Neural cell (in vitro differentiated cells): ENCODE measurements at regions not wholly inside any gene's neighbourhood (a gene's known extent, or its start where the extent isn't known, plus 50 kb on each side); places are given as distances from the start of the nearest gene placed in this dataset.

Source experiments
- H2AFZ ChIP-seq: fragments of 200-600, 300-800 bp; sonication (generic), shearing (Covaris generic); 2 replicates; pipeline ENCODE4 v1.6.0; 2014; ENCODE audit warnings: low read depth, mild to moderate bottlenecking, antibody characterized with exemption, low read length, moderate library complexity
- H3F3A ChIP-seq: fragments of 200-600 bp; shearing (Covaris generic); 2 replicates; pipeline ENCODE4 v1.6.1; 2016; ENCODE audit warnings: mild to moderate bottlenecking, moderate library complexity, mixed read lengths, antibody characterized with exemption, low read length; ENCODE audit not compliant: insufficient read depth, poor library complexity, severe bottlenecking
- H3K27ac ChIP-seq: fragments of 200-600, 300-800 bp; sonication (generic), shearing (Covaris generic); 2 replicates; pipeline ENCODE4 v1.5.1; 2014; ENCODE audit warnings: mild to moderate bottlenecking, low read length, moderate library complexity
- H3K27me3 ChIP-seq: fragments of 300-800, 200-600 bp; sonication (generic), shearing (Covaris generic); 2 replicates; pipeline ENCODE4 v1.6.0; 2014; ENCODE audit warnings: mild to moderate bottlenecking, low read depth, low read length, moderate library complexity; ENCODE audit not compliant: insufficient read depth
- H3K36me3 ChIP-seq: fragments of 300-800, 200-600 bp; sonication (generic), shearing (Covaris generic); 2 replicates; pipeline ENCODE4 v1.5.1; 2014; ENCODE audit warnings: mild to moderate bottlenecking, antibody characterized with exemption, low read length, moderate library complexity; ENCODE audit not compliant: insufficient read depth
- H3K4me2 ChIP-seq: fragments of 300-800, 200-600 bp; sonication (generic), shearing (Covaris generic); 2 replicates; pipeline ENCODE4 v1.6.0; 2014; ENCODE audit warnings: mild to moderate bottlenecking, low read length
- H3K4me3 ChIP-seq: fragments of 300-800, 200-600 bp; sonication (generic), shearing (Covaris generic); 2 replicates; pipeline ENCODE4 v1.5.1; 2014; ENCODE audit warnings: mild to moderate bottlenecking, low read length, moderate library complexity
- H3K79me2 ChIP-seq: fragments of 200-600 bp; shearing (Covaris generic); replicated peaks from 2 replicates; pipeline ENCODE4 v1.6.0; 2014; ENCODE audit warnings: mild to moderate bottlenecking, low read length, moderate library complexity; ENCODE audit not compliant: insufficient read depth
- H3K9ac ChIP-seq: fragments of 300-800, 200-600 bp; sonication (generic), shearing (Covaris generic); 2 replicates; pipeline ENCODE4 v1.6.1; 2016; ENCODE audit warnings: mild to moderate bottlenecking, low read length, mixed read lengths
- H3K9me2 ChIP-seq: fragments of 200-600 bp; shearing (Covaris generic); 2 replicates; pipeline ENCODE4 v1.6.1; 2016; ENCODE audit warnings: mild to moderate bottlenecking, low read length, mixed read lengths; ENCODE audit not compliant: insufficient read depth
- H3K9me3 ChIP-seq: fragments of 200-600, 300-800 bp; sonication (generic), shearing (Covaris generic); 2 replicates; pipeline ENCODE4 v1.6.1; 2016; ENCODE audit warnings: mild to moderate bottlenecking, mixed run types, low read length, moderate library complexity, mixed read lengths
- H4K20me1 ChIP-seq: fragments of 200-600 bp; shearing (Covaris generic); 2 replicates; pipeline ENCODE4 v1.6.1; 2016; ENCODE audit warnings: mild to moderate bottlenecking, mixed run types; ENCODE audit not compliant: insufficient read depth
- EP300 ChIP-seq: fragments of 450-650 bp; conservative IDR thresholded peaks from 2 replicates; pipeline ENCODE4 v1.6.1; 2014; ENCODE audit warnings: antibody characterized with exemption, mild to moderate bottlenecking, moderate library complexity; ENCODE audit not compliant: poor library complexity, severe bottlenecking
- EZH2 ChIP-seq: fragments of 200-600, 300-800 bp; shearing (Covaris generic), sonication (generic); IDR thresholded peaks from 2 replicates; pipeline ENCODE4 v1.6.1; 2014; ENCODE audit warnings: antibody characterized with exemption, low read length, borderline replicate concordance, mild to moderate bottlenecking; ENCODE audit not compliant: insufficient read depth, poor library complexity, severe bottlenecking
- MXI1 ChIP-seq: fragments of 450-650 bp; conservative IDR thresholded peaks from 2 replicates; pipeline ENCODE4 v1.6.1; 2014; ENCODE audit warnings: antibody characterized with exemption, mild to moderate bottlenecking; ENCODE audit not compliant: poor library complexity, severe bottlenecking
- POLR2AphosphoS5 ChIP-seq: IDR thresholded peaks from 2 replicates; pipeline ENCODE4 v1.6.1; 2012
- RAD21 ChIP-seq: fragments of 450-650 bp; conservative IDR thresholded peaks from 2 replicates; pipeline ENCODE4 v1.6.1; 2014; ENCODE audit warnings: antibody characterized with exemption, mild to moderate bottlenecking, moderate library complexity
- SMC3 ChIP-seq: fragments of 450-650 bp; conservative IDR thresholded peaks from 2 replicates; pipeline ENCODE4 v1.6.1; 2014; ENCODE audit warnings: antibody characterized with exemption, mild to moderate bottlenecking, moderate library complexity; ENCODE audit not compliant: poor library complexity
- TAF1 ChIP-seq: IDR thresholded peaks from 2 replicates; pipeline ENCODE4 v1.6.1; 2012; ENCODE audit warnings: low read depth
- TF ChIP-seq, protein P1 (sequence below): fragments of 450-650 bp; IDR thresholded peaks from 2 replicates; pipeline ENCODE4 v1.5.1; 2014; ENCODE audit warnings: antibody characterized with exemption, mild to moderate bottlenecking, moderate library complexity; ENCODE audit not compliant: poor library complexity, severe bottlenecking
- TF ChIP-seq, protein P2 (sequence below): IDR thresholded peaks from 2 replicates; pipeline ENCODE4 v1.6.1; 2012; ENCODE audit warnings: borderline replicate concordance

DNA sequence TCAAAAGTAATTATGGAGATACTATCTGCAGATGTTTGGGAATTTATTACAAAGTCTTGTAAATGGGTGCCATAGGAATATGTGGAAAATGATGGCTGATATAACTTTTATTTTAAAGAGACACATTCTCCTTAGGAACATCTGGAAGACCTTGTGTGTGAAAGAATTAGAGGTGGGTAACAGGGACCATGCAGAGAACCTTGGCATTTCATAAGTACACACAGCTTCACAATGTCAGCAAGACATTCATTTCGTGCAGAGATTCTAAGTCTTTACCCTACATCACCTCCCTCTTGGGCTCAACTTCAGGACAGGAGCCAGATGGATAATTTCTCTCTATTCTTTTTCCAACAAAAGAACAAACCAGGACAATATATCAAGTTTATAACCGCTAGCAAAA is 458.1 kb upstream of the INTU start:
- Histone ChIP-seq H3K79me2 (no peaks in the 10 kb centered on the region), H3K9ac (no peak overlapping the region), H3K27me3 (no peaks in the 10 kb centered on the region), H3K4me2 (no peak overlapping the region), H3K36me3 (no peaks in the 10 kb centered on the region), H2AFZ (no peak overlapping the region), H3K4me3 (no peak overlapping the region), H4K20me1 (no peaks in the 10 kb centered on the region), H3K27ac (no peak overlapping the region), H3K9me2 (no peaks in the 10 kb centered on the region), H3K9me3 (no peaks in the 10 kb centered on the region), H3F3A (no peaks in the 10 kb centered on the region)
- TF ChIP-seq EZH2: no peak
- no peak for TF ChIP-seq EP300
- no peak for TF ChIP-seq POLR2AphosphoS5
- TF ChIP-seq, protein P1, sequence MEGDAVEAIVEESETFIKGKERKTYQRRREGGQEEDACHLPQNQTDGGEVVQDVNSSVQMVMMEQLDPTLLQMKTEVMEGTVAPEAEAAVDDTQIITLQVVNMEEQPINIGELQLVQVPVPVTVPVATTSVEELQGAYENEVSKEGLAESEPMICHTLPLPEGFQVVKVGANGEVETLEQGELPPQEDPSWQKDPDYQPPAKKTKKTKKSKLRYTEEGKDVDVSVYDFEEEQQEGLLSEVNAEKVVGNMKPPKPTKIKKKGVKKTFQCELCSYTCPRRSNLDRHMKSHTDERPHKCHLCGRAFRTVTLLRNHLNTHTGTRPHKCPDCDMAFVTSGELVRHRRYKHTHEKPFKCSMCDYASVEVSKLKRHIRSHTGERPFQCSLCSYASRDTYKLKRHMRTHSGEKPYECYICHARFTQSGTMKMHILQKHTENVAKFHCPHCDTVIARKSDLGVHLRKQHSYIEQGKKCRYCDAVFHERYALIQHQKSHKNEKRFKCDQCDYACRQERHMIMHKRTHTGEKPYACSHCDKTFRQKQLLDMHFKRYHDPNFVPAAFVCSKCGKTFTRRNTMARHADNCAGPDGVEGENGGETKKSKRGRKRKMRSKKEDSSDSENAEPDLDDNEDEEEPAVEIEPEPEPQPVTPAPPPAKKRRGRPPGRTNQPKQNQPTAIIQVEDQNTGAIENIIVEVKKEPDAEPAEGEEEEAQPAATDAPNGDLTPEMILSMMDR: no peak
- TF ChIP-seq RAD21: no peak
- TF ChIP-seq MXI1: no peak
- TF ChIP-seq SMC3: no peak
- TF ChIP-seq TAF1: no peak
- TF ChIP-seq, protein P2, sequence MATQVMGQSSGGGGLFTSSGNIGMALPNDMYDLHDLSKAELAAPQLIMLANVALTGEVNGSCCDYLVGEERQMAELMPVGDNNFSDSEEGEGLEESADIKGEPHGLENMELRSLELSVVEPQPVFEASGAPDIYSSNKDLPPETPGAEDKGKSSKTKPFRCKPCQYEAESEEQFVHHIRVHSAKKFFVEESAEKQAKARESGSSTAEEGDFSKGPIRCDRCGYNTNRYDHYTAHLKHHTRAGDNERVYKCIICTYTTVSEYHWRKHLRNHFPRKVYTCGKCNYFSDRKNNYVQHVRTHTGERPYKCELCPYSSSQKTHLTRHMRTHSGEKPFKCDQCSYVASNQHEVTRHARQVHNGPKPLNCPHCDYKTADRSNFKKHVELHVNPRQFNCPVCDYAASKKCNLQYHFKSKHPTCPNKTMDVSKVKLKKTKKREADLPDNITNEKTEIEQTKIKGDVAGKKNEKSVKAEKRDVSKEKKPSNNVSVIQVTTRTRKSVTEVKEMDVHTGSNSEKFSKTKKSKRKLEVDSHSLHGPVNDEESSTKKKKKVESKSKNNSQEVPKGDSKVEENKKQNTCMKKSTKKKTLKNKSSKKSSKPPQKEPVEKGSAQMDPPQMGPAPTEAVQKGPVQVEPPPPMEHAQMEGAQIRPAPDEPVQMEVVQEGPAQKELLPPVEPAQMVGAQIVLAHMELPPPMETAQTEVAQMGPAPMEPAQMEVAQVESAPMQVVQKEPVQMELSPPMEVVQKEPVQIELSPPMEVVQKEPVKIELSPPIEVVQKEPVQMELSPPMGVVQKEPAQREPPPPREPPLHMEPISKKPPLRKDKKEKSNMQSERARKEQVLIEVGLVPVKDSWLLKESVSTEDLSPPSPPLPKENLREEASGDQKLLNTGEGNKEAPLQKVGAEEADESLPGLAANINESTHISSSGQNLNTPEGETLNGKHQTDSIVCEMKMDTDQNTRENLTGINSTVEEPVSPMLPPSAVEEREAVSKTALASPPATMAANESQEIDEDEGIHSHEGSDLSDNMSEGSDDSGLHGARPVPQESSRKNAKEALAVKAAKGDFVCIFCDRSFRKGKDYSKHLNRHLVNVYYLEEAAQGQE: no peak

DNA sequence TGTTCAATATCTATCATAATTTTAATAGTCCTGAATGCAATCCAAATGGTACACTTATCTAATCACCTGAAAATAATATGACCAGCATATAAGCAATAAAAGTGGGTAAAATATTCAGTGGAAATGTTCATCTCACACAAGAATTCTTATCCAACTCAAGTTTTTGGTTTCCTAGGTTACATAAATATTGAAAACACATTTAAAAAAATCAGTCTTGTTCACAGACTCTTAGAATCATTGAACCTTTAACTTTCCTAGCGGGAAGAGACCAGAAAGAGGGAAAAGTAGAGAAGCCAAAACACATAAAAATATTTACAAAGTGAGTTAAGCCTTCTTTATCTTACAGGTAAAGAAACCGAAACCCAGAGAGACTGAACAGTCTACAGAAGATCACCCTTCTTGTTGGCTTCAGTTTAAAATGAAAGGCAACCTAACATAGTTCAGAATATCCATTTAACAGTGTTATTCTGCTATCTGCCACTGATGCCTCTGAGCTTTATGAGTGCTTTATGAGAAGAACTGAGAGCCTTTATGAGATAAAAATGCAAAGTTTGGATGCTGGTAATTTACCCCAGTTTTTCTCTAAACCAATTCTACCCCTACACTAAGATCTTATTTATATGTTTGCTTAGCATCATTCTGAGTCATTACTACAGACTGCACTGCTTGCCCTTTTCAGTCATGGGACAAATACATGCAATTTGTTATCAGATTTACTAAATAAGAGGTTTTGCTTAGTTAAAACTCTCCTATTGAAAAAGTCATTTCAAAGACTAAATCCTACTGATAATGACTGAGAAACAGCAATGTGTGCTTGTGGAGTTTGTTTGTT is 453.3 kb upstream of the INTU start:
- no peak for TF ChIP-seq TAF1
- TF ChIP-seq, protein P2: no peak
- no peak for TF ChIP-seq POLR2AphosphoS5
- no peak for TF ChIP-seq EP300
- no peaks in the 10 kb centered on the region for H3K27me3 ChIP-seq
- H3K36me3 ChIP-seq: no peaks in the 10 kb centered on the region
- no peak overlapping the region for H3K4me2 ChIP-seq
- H3F3A ChIP-seq: no peaks in the 10 kb centered on the region
- H3K9me2 ChIP-seq: no peaks in the 10 kb centered on the region
- H3K9ac ChIP-seq: no peak overlapping the region
- H3K9me3 ChIP-seq: no peaks in the 10 kb centered on the region
- no peaks in the 10 kb centered on the region for H3K79me2 ChIP-seq
- no peak overlapping the region for H2AFZ ChIP-seq
- H4K20me1 ChIP-seq: no peaks in the 10 kb centered on the region
- H3K4me3 ChIP-seq: no peak overlapping the region
- no peak overlapping the region for H3K27ac ChIP-seq
